ENCODE measurements at regions not wholly inside any gene's neighbourhood (a gene's known extent, or its start where the extent isn't known, plus 50 kb on each side); places are given as distances from the start of the nearest gene placed in this dataset.

GRCh38 chr7:85644272-85644671, 457.4 kb upstream of the SEMA3D start (continued):
- TF ChIP-seq CHD7 (IDR thresholded peaks at IDR 0.05; ENCODE audit: insufficient replicate concordance, low read length): no peak
- no peak for TF ChIP-seq E2F6 (IDR thresholded peaks at IDR 0.05)
- no peak for TF ChIP-seq GTF2F1 (IDR thresholded peaks at IDR 0.05; ENCODE audit: borderline replicate concordance, low read depth, low read length)
- TF ChIP-seq TEAD4 (IDR thresholded peaks at IDR 0.05; ENCODE audit: low read depth, low read length): no peak
- no peak for TF ChIP-seq SP4 (IDR thresholded peaks at IDR 0.05; ENCODE audit: low read length)
- TF ChIP-seq BACH1 (IDR thresholded peaks at IDR 0.05; ENCODE audit: low read length): no peak

Data from H1 (cell line).